SK-N-SH (cell line): ENCODE measurements at regions not wholly inside any gene's neighbourhood (a gene's known extent, or its start where the extent isn't known, plus 50 kb on each side); places are given as distances from the start of the nearest gene placed in this dataset.

Experiments
- EP300 ChIP-seq, 2 experiments: IDR thresholded peaks; 2 replicates each; pipeline versions ENCODE4 v1.4.0 to v1.6.1; 2012; ENCODE audit warnings: borderline replicate concordance in 1 of 2, low read depth in 1 of 2, low read length in 1 of 2
- GABPA ChIP-seq: IDR thresholded peaks from 2 replicates; pipeline ENCODE4 v1.4.0; 2012; ENCODE audit warnings: low read depth, mild to moderate bottlenecking
- JUND ChIP-seq: IDR thresholded peaks from 2 replicates; pipeline ENCODE4 v1.4.0; 2012
- MAX ChIP-seq: IDR thresholded peaks from 2 replicates; pipeline ENCODE4 v1.4.0; 2012; ENCODE audit warnings: low read depth
- NRF1 ChIP-seq: IDR thresholded peaks from 2 replicates; pipeline ENCODE4 v1.6.1; 2012; ENCODE audit warnings: low read depth, mild to moderate bottlenecking, low read length
- ZBTB33 ChIP-seq: IDR thresholded peaks from 2 replicates; pipeline ENCODE4 v1.4.0; 2012; ENCODE audit warnings: low read depth, borderline replicate concordance
- TF ChIP-seq, protein P1 (sequence below): fragments of 200-600 bp; sonication (generic); IDR thresholded peaks from 2 replicates; pipeline ENCODE4 v1.6.1; 2017; ENCODE audit warnings: antibody characterized with exemption, mild to moderate bottlenecking, moderate library complexity

DNA sequence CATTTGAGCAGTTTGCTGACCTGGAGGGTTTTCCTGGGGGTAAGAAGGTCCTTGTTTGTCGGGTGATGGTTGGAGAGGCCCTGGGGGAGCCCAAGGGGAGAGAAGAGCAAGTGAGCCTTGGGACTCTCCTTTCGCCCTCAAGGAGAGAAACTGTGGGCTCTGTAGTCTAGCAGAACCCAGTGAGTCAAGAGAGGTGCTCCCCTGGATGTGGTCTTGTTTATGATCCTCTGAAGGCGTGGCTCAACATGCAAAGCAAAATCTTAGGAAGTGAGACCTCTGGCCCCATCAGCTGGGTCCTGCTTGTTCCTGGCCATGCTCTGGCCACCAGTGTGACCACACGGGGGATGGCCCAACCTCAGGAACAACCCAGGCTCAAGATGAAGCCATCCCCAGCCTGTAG is 66.5 kb upstream of the ALX4 start:
- TF ChIP-seq, protein P1, sequence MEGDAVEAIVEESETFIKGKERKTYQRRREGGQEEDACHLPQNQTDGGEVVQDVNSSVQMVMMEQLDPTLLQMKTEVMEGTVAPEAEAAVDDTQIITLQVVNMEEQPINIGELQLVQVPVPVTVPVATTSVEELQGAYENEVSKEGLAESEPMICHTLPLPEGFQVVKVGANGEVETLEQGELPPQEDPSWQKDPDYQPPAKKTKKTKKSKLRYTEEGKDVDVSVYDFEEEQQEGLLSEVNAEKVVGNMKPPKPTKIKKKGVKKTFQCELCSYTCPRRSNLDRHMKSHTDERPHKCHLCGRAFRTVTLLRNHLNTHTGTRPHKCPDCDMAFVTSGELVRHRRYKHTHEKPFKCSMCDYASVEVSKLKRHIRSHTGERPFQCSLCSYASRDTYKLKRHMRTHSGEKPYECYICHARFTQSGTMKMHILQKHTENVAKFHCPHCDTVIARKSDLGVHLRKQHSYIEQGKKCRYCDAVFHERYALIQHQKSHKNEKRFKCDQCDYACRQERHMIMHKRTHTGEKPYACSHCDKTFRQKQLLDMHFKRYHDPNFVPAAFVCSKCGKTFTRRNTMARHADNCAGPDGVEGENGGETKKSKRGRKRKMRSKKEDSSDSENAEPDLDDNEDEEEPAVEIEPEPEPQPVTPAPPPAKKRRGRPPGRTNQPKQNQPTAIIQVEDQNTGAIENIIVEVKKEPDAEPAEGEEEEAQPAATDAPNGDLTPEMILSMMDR, result no peak
- TF ChIP-seq JUND (no peak), EP300 (IDR thresholded peaks at IDR 0.05; ENCODE audit: borderline replicate concordance in 1 of 2, low read depth in 1 of 2, low read length in 1 of 2) (no peak), NRF1 (no peak), MAX (no peak), GABPA (no peak), ZBTB33 (no peak)
